ENCODE measurements at regions not wholly inside any gene's neighbourhood (a gene's known extent, or its start where the extent isn't known, plus 50 kb on each side); places are given as distances from the start of the nearest gene placed in this dataset.

- no peaks in the 10 kb centered on the region for H3K27me3 ChIP-seq (ENCODE audit: control insufficient read depth, extremely low read depth, insufficient read depth, low read length)
- no peaks in the 10 kb centered on the region for H3K9me3 ChIP-seq (ENCODE audit: control insufficient read depth, low read depth, low read length)
- dilution Hi-C loops (cut with MboI; ENCODE audit: extremely low pct_ligation_motif_present, low sequenced_read_pairs): no loop called here
- H3K4me2 ChIP-seq (ENCODE audit: control insufficient read depth, extremely low read depth, insufficient read depth, low read depth, low read length): no peak overlapping the region
- no peaks in the 10 kb centered on the region for H3K4me1 ChIP-seq (ENCODE audit: control insufficient read depth, extremely low read depth, insufficient read depth, low read length)
- no peaks in the 10 kb centered on the region for H3K9me1 ChIP-seq (ENCODE audit: control insufficient read depth, extremely low read depth, insufficient read depth, low read length)
- TF ChIP-seq EZH2 (IDR thresholded peaks at IDR 0.05; ENCODE audit: low read length) (no peak), CTCF (optimal IDR thresholded peaks at IDR 0.05 in 1 of 3, IDR thresholded peaks at IDR 0.05 in 1 of 3, conservative IDR thresholded peaks at IDR 0.05 in 1 of 3; ENCODE audit: extremely low read depth in 1 of 3, insufficient read depth in 2 of 3, low read length in 3 of 3) (no peak)
- H3K27ac ChIP-seq (ENCODE audit: control insufficient read depth, insufficient read depth, low read length): no peak overlapping the region
- H4K20me1 ChIP-seq (ENCODE audit: control insufficient read depth, extremely low read depth, insufficient read depth, low read length): no peaks in the 10 kb centered on the region
- H3K4me3 ChIP-seq (ENCODE audit: control insufficient read depth in 2 of 3, extremely low read depth in 1 of 3, insufficient read depth in 2 of 3, low read depth in 1 of 3, low read length in 3 of 3): no peak overlapping the region
- H3K79me2 ChIP-seq (ENCODE audit: control insufficient read depth, insufficient read depth, low read length): no peaks in the 10 kb centered on the region
- H2AFZ ChIP-seq (ENCODE audit: control insufficient read depth, low read length): no peak overlapping the region
- no peak for FAIRE-seq
- H3K36me3 ChIP-seq (ENCODE audit: control insufficient read depth in 2 of 2, extremely low read depth in 1 of 2, insufficient read depth in 2 of 2, low read length in 2 of 2): no peaks in the 10 kb centered on the region
- DNase-seq (ENCODE audit: low read depth, low spot score): no peak
- no peak overlapping the region for H3K9ac ChIP-seq (ENCODE audit: control insufficient read depth, extremely low read depth, insufficient read depth, low read length)
Measured at GRCh38 chr14:22003461-22003860, 329.8 kb upstream of the OR4E1 start.

GRCh38 chr14:22002860-22003284 lies 329.3 kb upstream of the OR4E1 start:
- Histone ChIP-seq H3K36me3 (ENCODE audit: control insufficient read depth in 2 of 2, extremely low read depth in 1 of 2, insufficient read depth in 2 of 2, low read length in 2 of 2) (no peaks in the 10 kb centered on the region), H4K20me1 (ENCODE audit: control insufficient read depth, extremely low read depth, insufficient read depth, low read length) (no peaks in the 10 kb centered on the region), H3K4me2 (ENCODE audit: control insufficient read depth, extremely low read depth, insufficient read depth, low read depth, low read length) (no peak overlapping the region), H2AFZ (ENCODE audit: control insufficient read depth, low read length) (no peak overlapping the region), H3K4me1 (ENCODE audit: control insufficient read depth, extremely low read depth, insufficient read depth, low read length) (no peaks in the 10 kb centered on the region), H3K27me3 (ENCODE audit: control insufficient read depth, extremely low read depth, insufficient read depth, low read length) (no peaks in the 10 kb centered on the region), H3K9ac (ENCODE audit: control insufficient read depth, extremely low read depth, insufficient read depth, low read length) (no peak overlapping the region), H3K9me1 (ENCODE audit: control insufficient read depth, extremely low read depth, insufficient read depth, low read length) (no peaks in the 10 kb centered on the region), H3K79me2 (ENCODE audit: control insufficient read depth, insufficient read depth, low read length) (no peaks in the 10 kb centered on the region), H3K9me3 (ENCODE audit: control insufficient read depth, low read depth, low read length) (no peaks in the 10 kb centered on the region), H3K4me3 (ENCODE audit: control insufficient read depth in 2 of 3, extremely low read depth in 1 of 3, insufficient read depth in 2 of 3, low read depth in 1 of 3, low read length in 3 of 3) (no peak overlapping the region), H3K27ac (ENCODE audit: control insufficient read depth, insufficient read depth, low read length) (no peak overlapping the region)
- DNase-seq (ENCODE audit: low read depth, low spot score) (no peak), FAIRE-seq (no peak)
- TF ChIP-seq EZH2 (IDR thresholded peaks at IDR 0.05; ENCODE audit: low read length) (no peak), CTCF (optimal IDR thresholded peaks at IDR 0.05 in 1 of 3, IDR thresholded peaks at IDR 0.05 in 1 of 3, conservative IDR thresholded peaks at IDR 0.05 in 1 of 3; ENCODE audit: extremely low read depth in 1 of 3, insufficient read depth in 2 of 3, low read length in 3 of 3) (peak; percentile 41 to 77 (median 56))
- dilution Hi-C loops (cut with MboI; ENCODE audit: extremely low pct_ligation_motif_present, low sequenced_read_pairs): no loop called here
